ENCODE measurements at regions not wholly inside any gene's neighbourhood (a gene's known extent, or its start where the extent isn't known, plus 50 kb on each side); places are given as distances from the start of the nearest gene placed in this dataset.

GRCh38 chr22:48692734-48693376 lies 1134.8 kb downstream of the BRD1 start:
- H3K27ac ChIP-seq, result no peak overlapping the region
- H3K27me3 ChIP-seq (replicated peaks in 1 of 7), result peaks cover 0 to 19% (median 0%) of the 10 kb centered on the region in 7 donors
- WGBS, 5 donors, result 66 to 82% (median 76%) methylated on average over 22 to 31 of the region's 31 CpGs
- no peaks in the 10 kb centered on the region for H3K36me3 ChIP-seq
- TF ChIP-seq, protein P1, sequence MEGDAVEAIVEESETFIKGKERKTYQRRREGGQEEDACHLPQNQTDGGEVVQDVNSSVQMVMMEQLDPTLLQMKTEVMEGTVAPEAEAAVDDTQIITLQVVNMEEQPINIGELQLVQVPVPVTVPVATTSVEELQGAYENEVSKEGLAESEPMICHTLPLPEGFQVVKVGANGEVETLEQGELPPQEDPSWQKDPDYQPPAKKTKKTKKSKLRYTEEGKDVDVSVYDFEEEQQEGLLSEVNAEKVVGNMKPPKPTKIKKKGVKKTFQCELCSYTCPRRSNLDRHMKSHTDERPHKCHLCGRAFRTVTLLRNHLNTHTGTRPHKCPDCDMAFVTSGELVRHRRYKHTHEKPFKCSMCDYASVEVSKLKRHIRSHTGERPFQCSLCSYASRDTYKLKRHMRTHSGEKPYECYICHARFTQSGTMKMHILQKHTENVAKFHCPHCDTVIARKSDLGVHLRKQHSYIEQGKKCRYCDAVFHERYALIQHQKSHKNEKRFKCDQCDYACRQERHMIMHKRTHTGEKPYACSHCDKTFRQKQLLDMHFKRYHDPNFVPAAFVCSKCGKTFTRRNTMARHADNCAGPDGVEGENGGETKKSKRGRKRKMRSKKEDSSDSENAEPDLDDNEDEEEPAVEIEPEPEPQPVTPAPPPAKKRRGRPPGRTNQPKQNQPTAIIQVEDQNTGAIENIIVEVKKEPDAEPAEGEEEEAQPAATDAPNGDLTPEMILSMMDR (IDR thresholded peaks at IDR 0.05 in 8 of 11, conservative IDR thresholded peaks at IDR 0.05 in 3 of 11), result no peak
- TF ChIP-seq POLR2A (IDR thresholded peaks at IDR 0.05), result no peak
- TF ChIP-seq POLR2AphosphoS5 (IDR thresholded peaks at IDR 0.05), result peak in 1 of 3 donors; percentile 21
- DNase-seq, result no peak
- no peak overlapping the region for H3K4me3 ChIP-seq
- H3K9me3 ChIP-seq, result no peaks in the 10 kb centered on the region
- no peaks in the 10 kb centered on the region for H3K4me1 ChIP-seq
- intact Hi-C loops (cut with DNase I; ENCODE audit: low total_unique reads), result no loop called here

- Histone ChIP-seq H3K27ac (no peak overlapping the region), H3K4me3 (no peak overlapping the region), H3K9me3 (no peaks in the 10 kb centered on the region), H3K4me1 (no peaks in the 10 kb centered on the region), H3K27me3 (replicated peaks in 1 of 7) (peaks cover 0 to 19% (median 0%) of the 10 kb centered on the region in 7 donors), H3K36me3 (no peaks in the 10 kb centered on the region)
- intact Hi-C loops (cut with DNase I; ENCODE audit: low total_unique reads), result no loop called here
- 87 to 95% (median 93%) methylated on average over 15 to 21 of the region's 21 CpGs for WGBS, 5 donors
- no peak for DNase-seq
- TF ChIP-seq, protein P1 (IDR thresholded peaks at IDR 0.05 in 8 of 11, conservative IDR thresholded peaks at IDR 0.05 in 3 of 11), result no peak
- no peak for TF ChIP-seq POLR2A (IDR thresholded peaks at IDR 0.05)
- no peak for TF ChIP-seq POLR2AphosphoS5 (IDR thresholded peaks at IDR 0.05)
Observed at GRCh38 chr22:48691431-48691851, 1136.2 kb downstream of the BRD1 start.

DNA sequence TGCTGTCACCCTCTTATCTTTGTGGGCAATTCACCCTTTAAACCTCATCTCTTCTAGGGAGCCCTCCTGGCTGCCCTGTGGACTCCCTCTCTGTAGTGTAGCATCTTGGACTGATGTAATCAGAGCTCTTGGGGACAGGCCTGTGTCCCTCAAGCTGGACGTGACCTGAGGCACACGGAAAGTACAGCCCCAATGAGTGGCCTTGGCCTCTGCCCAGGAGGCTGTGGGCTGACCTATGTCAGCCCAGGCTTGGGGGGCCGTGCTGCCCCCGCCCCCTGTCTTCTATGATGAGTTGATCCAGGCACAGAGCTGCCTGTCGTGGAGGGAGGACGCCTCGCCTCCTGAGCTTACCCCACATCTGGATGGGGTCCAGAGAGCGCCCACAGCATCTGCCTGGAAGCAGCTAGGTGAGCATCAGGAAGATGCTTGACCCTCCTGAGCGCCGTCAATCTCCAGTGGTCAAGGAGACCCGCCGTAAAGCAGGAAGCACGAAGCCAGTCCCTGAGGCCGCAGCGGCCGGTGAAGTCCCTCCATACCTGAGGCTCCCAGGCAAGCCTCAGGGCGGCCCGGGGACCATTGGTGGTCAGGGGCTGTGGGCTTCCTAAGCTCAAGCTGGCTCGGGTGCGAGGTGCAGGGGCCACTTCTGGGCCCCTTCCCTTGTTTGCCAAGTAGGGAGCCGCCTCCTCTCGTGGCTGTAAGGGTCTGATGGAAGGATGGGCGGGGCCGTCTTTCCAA lies 1136.9 kb downstream of the BRD1 start:
- H3K4me3 ChIP-seq, result no peak overlapping the region
- no peak for DNase-seq
- intact Hi-C loops (cut with DNase I; ENCODE audit: low total_unique reads), result no loop called here

More for the DNA sequence above, 1136.9 kb downstream of the BRD1 start:
- no peaks in the 10 kb centered on the region for H3K4me1 ChIP-seq
- TF ChIP-seq POLR2AphosphoS5 (IDR thresholded peaks at IDR 0.05) (no peak), POLR2A (IDR thresholded peaks at IDR 0.05) (no peak)
- TF ChIP-seq, protein P1 (IDR thresholded peaks at IDR 0.05 in 8 of 11, conservative IDR thresholded peaks at IDR 0.05 in 3 of 11), result no peak
- WGBS, 5 donors, result 74 to 87% (median 86%) methylated on average over 14 to 24 of the region's 24 CpGs
- H3K27ac ChIP-seq, result no peak overlapping the region
- peaks cover 0 to 14% (median 0%) of the 10 kb centered on the region in 7 donors for H3K27me3 ChIP-seq (replicated peaks in 1 of 7)
- no peaks in the 10 kb centered on the region for H3K36me3 ChIP-seq
- no peaks in the 10 kb centered on the region for H3K9me3 ChIP-seq

Measured in spleen (tissue), 11 donors.